H9 (cell line): ENCODE measurements at regions not wholly inside any gene's neighbourhood (a gene's known extent, or its start where the extent isn't known, plus 50 kb on each side); places are given as distances from the start of the nearest gene placed in this dataset.
A peak's percentile ranks its signal among the peaks of the same experiment; 100 is the strongest.
"Not testable (repeated sequence)": the region's sequence is repeated elsewhere in the genome, so short reads cannot be mapped to it uniquely, and the experiment has no call there.

Experiments used
- DNase-seq: peaks from one replicate; pipeline ENCODE4 v3.0.0-alpha.2; 2017
- H2AFZ ChIP-seq: one replicate; pipeline ENCODE4 v1.6.1; 2013; ENCODE audit warnings: mild to moderate bottlenecking, low read length, control low read depth, moderate library complexity
- H2AK5ac ChIP-seq: 2 replicates; pipeline ENCODE4 v1.6.1; 2013; ENCODE audit warnings: low read length, control low read depth, mixed read lengths; ENCODE audit not compliant: insufficient read length
- H2BK120ac ChIP-seq: one replicate; pipeline ENCODE4 v1.6.1; 2013; ENCODE audit warnings: low read depth, mild to moderate bottlenecking, low read length, control low read depth, inconsistent platforms; ENCODE audit not compliant: poor library complexity, severe bottlenecking
- H2BK12ac ChIP-seq: 2 replicates; pipeline ENCODE4 v1.6.1; 2013; ENCODE audit warnings: low read length, control low read depth, mixed read lengths, low read depth; ENCODE audit not compliant: insufficient read length
- H2BK15ac ChIP-seq: 2 replicates; pipeline ENCODE4 v1.6.1; 2013; ENCODE audit warnings: low read depth, low read length, control low read depth
- H2BK20ac ChIP-seq: one replicate; pipeline ENCODE4 v1.6.1; 2013; ENCODE audit warnings: low read depth, mild to moderate bottlenecking, low read length, control low read depth, inconsistent platforms; ENCODE audit not compliant: poor library complexity, severe bottlenecking
- H2BK5ac ChIP-seq: 2 replicates; pipeline ENCODE4 v1.6.1; 2013; ENCODE audit warnings: low read length, control low read depth, mixed read lengths; ENCODE audit not compliant: insufficient read length
- H3K14ac ChIP-seq: 2 replicates; pipeline ENCODE4 v1.6.1; 2013; ENCODE audit warnings: low read length, control low read depth; ENCODE audit not compliant: insufficient read depth
- H3K18ac ChIP-seq: 2 replicates; pipeline ENCODE4 v1.6.1; 2013; ENCODE audit warnings: low read depth, mild to moderate bottlenecking, mixed read lengths, low read length, control low read depth; ENCODE audit not compliant: insufficient read length
- H3K23ac ChIP-seq: 2 replicates; pipeline ENCODE4 v1.6.1; 2013; ENCODE audit warnings: low read length, control low read depth, mixed read lengths, low read depth; ENCODE audit not compliant: insufficient read length
- H3K23me2 ChIP-seq: 2 replicates; pipeline ENCODE4 v1.6.1; 2013; ENCODE audit warnings: low read depth, mild to moderate bottlenecking, mixed read lengths, low read length, control low read depth; ENCODE audit not compliant: insufficient read length, poor library complexity, severe bottlenecking
- H3K27ac ChIP-seq: 2 replicates; pipeline ENCODE4 v1.5.1; 2013; ENCODE audit warnings: low read length, control low read depth, mixed read lengths, low read depth; ENCODE audit not compliant: insufficient read length
- H3K27me3 ChIP-seq: 2 replicates; pipeline ENCODE4 v1.6.1; 2013; ENCODE audit warnings: low read length, control low read depth, inconsistent platforms; ENCODE audit not compliant: insufficient read depth
- H3K4ac ChIP-seq: 2 replicates; pipeline ENCODE4 v1.6.1; 2013; ENCODE audit warnings: low read depth, mild to moderate bottlenecking, control low read depth, inconsistent platforms, low read length, moderate library complexity
- H3K4me1 ChIP-seq: 2 replicates; pipeline ENCODE4 v1.6.1; 2013; ENCODE audit warnings: low read length, control low read depth, inconsistent platforms; ENCODE audit not compliant: insufficient read depth
- H3K4me2 ChIP-seq: 2 replicates; pipeline ENCODE4 v1.6.1; 2013; ENCODE audit warnings: low read length, control low read depth, mixed read lengths; ENCODE audit not compliant: insufficient read length, insufficient read depth
- H3K56ac ChIP-seq: 2 replicates; pipeline ENCODE4 v1.6.1; 2013; ENCODE audit warnings: low read depth, mild to moderate bottlenecking, mixed read lengths, low read length, control low read depth; ENCODE audit not compliant: insufficient read length
- H3K79me1 ChIP-seq: 2 replicates; pipeline ENCODE4 v1.6.1; 2013; ENCODE audit warnings: low read depth, mild to moderate bottlenecking, moderate library complexity, low read length, control low read depth, inconsistent platforms; ENCODE audit not compliant: insufficient read depth, poor library complexity, severe bottlenecking
- H3K79me2 ChIP-seq: 2 replicates; pipeline ENCODE4 v1.6.1; 2013; ENCODE audit warnings: low read length, control low read depth, inconsistent platforms; ENCODE audit not compliant: insufficient read depth
- H3K9ac ChIP-seq: 2 replicates; pipeline ENCODE4 v1.6.1; 2013; ENCODE audit warnings: low read length, control low read depth, mixed read lengths; ENCODE audit not compliant: insufficient read length; ENCODE audit errors: extremely low read depth
- H3K9me3 ChIP-seq: one replicate; pipeline ENCODE4 v1.6.1; 2013; ENCODE audit warnings: low read depth, low read length, inconsistent platforms; ENCODE audit not compliant: control insufficient read depth
- H3T11ph ChIP-seq: one replicate; pipeline ENCODE4 v1.6.1; 2013; ENCODE audit warnings: mild to moderate bottlenecking, low read length, control low read depth, inconsistent platforms
- H4K20me1 ChIP-seq: one replicate; pipeline ENCODE4 v1.6.1; 2013; ENCODE audit not compliant: control insufficient read depth, insufficient read length, insufficient read depth
- H4K5ac ChIP-seq: 2 replicates; pipeline ENCODE4 v1.6.1; 2013; ENCODE audit warnings: low read depth, mild to moderate bottlenecking, mixed read lengths, low read length, control low read depth; ENCODE audit not compliant: insufficient read length
- H4K8ac ChIP-seq: replicated peaks from 2 replicates; pipeline ENCODE4 v1.6.1; 2013; ENCODE audit warnings: low read length, control low read depth, mixed read lengths, low read depth; ENCODE audit not compliant: insufficient read length
- H4K91ac ChIP-seq: 2 replicates; pipeline ENCODE4 v1.6.1; 2013; ENCODE audit warnings: low read depth, mild to moderate bottlenecking, moderate library complexity, mixed read lengths, low read length, control low read depth; ENCODE audit not compliant: insufficient read length
- H3K27ac Mint-ChIP-seq, 3 experiments: 2 replicates in 2 of 3; 3 replicates in 1 of 3; pipeline ENCODE4 v1.8.0; 2020 to 2021; ENCODE audit warnings: mixed read lengths in 3 of 3, mild to moderate bottlenecking in 1 of 3, moderate library complexity in 1 of 3
- H3K27me3 Mint-ChIP-seq: 2 replicates; pipeline ENCODE4 v1.8.0; 2021; ENCODE audit warnings: low read depth, mild to moderate bottlenecking, moderate library complexity, mixed read lengths
- H3K36me3 Mint-ChIP-seq, 3 experiments: 2 replicates in 2 of 3; 3 replicates in 1 of 3; pipeline ENCODE4 v1.8.0; 2020 to 2021; ENCODE audit warnings: low read depth in 3 of 3, mixed read lengths in 3 of 3; ENCODE audit not compliant: insufficient read depth in 1 of 3
- H3K4me1 Mint-ChIP-seq, 2 experiments: 2 replicates each; pipeline ENCODE4 v1.8.0; 2020; ENCODE audit warnings: mixed read lengths in 2 of 2
- H3K4me3 Mint-ChIP-seq, 2 experiments: 2 replicates in 1 of 2; 3 replicates in 1 of 2; pipeline ENCODE4 v1.8.0; 2020 to 2021; ENCODE audit warnings: mild to moderate bottlenecking in 2 of 2, mixed read lengths in 2 of 2, moderate library complexity in 1 of 2
- H3K9me3 Mint-ChIP-seq, 2 experiments: 2 replicates in 1 of 2; 3 replicates in 1 of 2; pipeline ENCODE4 v1.8.0; 2020; ENCODE audit warnings: mild to moderate bottlenecking in 2 of 2, mixed read lengths in 2 of 2, moderate library complexity in 1 of 2
- CTCF ChIP-seq: fragments of 200-600 bp; sonication (generic); conservative IDR thresholded peaks from 3 replicates; pipeline ENCODE4 v1.8.0; 2021; ENCODE audit warnings: antibody characterized with exemption, mild to moderate bottlenecking
- WGBS: extraction: QIAGEN DNeasy Blood & Tissue Kit; methylation state at CpG from one replicate; pipeline ENCODE4 v1.1.7; 2013; ENCODE audit warnings: missing lambda C conversion rate, low lambda C conversion rate, mixed read lengths; ENCODE audit not compliant: insufficient read length; ENCODE audit errors: extremely low coverage; 5-methylcytosine and 5-hydroxymethylcytosine counted together

- Histone ChIP-seq H3K56ac (no peak overlapping the region), H3K79me2 (no peaks in the 10 kb centered on the region), H3K27ac (no peak overlapping the region), H3K4me1 (peaks cover 14% of the 10 kb centered on the region; the same call in 1 of the 2 replicates), H3K14ac (no peak overlapping the region), H2BK120ac (no peak overlapping the region), H3K27me3 (no peaks in the 10 kb centered on the region), H3T11ph (no peak overlapping the region), H3K4me2 (no peak overlapping the region), H2AK5ac (no peak overlapping the region), H2BK20ac (no peak overlapping the region), H3K23me2 (no peaks in the 10 kb centered on the region), H4K91ac (no peak overlapping the region), H4K5ac (no peak overlapping the region), H3K23ac (no peak overlapping the region), H3K79me1 (no peaks in the 10 kb centered on the region), H2BK5ac (no peak overlapping the region), H2BK12ac (no peak overlapping the region), H2AFZ (no peak overlapping the region), H3K4ac (no peak overlapping the region), H3K18ac (no peak overlapping the region), H3K9me3 (no peaks in the 10 kb centered on the region), H4K20me1 (no peaks in the 10 kb centered on the region), H3K9ac (no peak overlapping the region), H4K8ac (no peak overlapping the region), H2BK15ac (no peak overlapping the region)
- Mint-ChIP-seq H3K9me3 (peaks cover 4 to 5% of the 10 kb centered on the region in 2 experiments; a peak in 3 of 5 replicates), H3K36me3 (peaks cover 0 to 4% (median 1%) of the 10 kb centered on the region in 3 experiments; a peak in 2 of 7 replicates), H3K27ac (peak overlapping the region in 2 of 3 experiments; percentile 53 to 55; a peak in 2 of 7 replicates), H3K4me1 (peaks cover 51 to 55% of the 10 kb centered on the region in 2 experiments), H3K27me3 (peaks cover 13% of the 10 kb centered on the region), H3K4me3 (no peak overlapping the region)
- TF ChIP-seq CTCF = no peak
- no CpG with 5 or more reads among the region's 5 CpGs for WGBS
- no peak for DNase-seq
These were observed 228.7 kb upstream of the FZD8 start for GRCh38 chr10:35870665-35871310.

- not testable (repeated sequence) for H3K79me1 ChIP-seq
- peak overlapping the region; percentile 68 to 98 (median 97); a peak in 5 of 7 replicates for H3K27ac Mint-ChIP-seq
These were observed 216.7 kb upstream of the FZD8 start for GRCh38 chr10:35858676-35859283.

More at GRCh38 chr10:35858676-35859283, 216.7 kb upstream of the FZD8 start:
- H3K9me3 Mint-ChIP-seq, H2AFZ ChIP-seq, H2BK5ac ChIP-seq, H3K4me1 ChIP-seq, H3K4me2 ChIP-seq, H4K8ac ChIP-seq, H2BK120ac ChIP-seq, H3K79me2 ChIP-seq, H3K56ac ChIP-seq, H4K5ac ChIP-seq, H4K91ac ChIP-seq, H2BK15ac ChIP-seq, H3K23ac ChIP-seq, H3K23me2 ChIP-seq, H3K9me3 ChIP-seq, H3K27ac ChIP-seq, H3T11ph ChIP-seq, H3K4ac ChIP-seq, H3K18ac ChIP-seq, H2AK5ac ChIP-seq, H4K20me1 ChIP-seq, H3K14ac ChIP-seq, H3K9ac ChIP-seq, H3K27me3 ChIP-seq, H3K4me1 Mint-ChIP-seq, H2BK12ac ChIP-seq, DNase-seq, H3K36me3 Mint-ChIP-seq, H3K27me3 Mint-ChIP-seq, H2BK20ac ChIP-seq: not testable (repeated sequence)
- peak overlapping the region; percentile 83 to 86 for H3K4me3 Mint-ChIP-seq
- no CpG with 5 or more reads among the region's 25 CpGs for WGBS
